IMR-90 (cell line): ENCODE measurements at regions not wholly inside any gene's neighbourhood (a gene's known extent, or its start where the extent isn't known, plus 50 kb on each side); places are given as distances from the start of the nearest gene placed in this dataset.

Source experiments
- ATAC-seq: fragments of 200-7000 bp; cut with Tn5 transposase; 2 replicates; pipeline ENCODE4 v1.9.1; 2020; ENCODE audit warnings: low read depth, mild to moderate bottlenecking, moderate library complexity
- BruUV-seq: library from RNA; stranded (reverse); fragments of 400-500 nt; replicated peaks from 2 replicates; lab custom pipeline; 2021; lab: Mats Ljungman, UMichigan
- CTCF ChIA-PET: fragments of 300-600 bp; formaldehyde crosslinking; extraction: SDS; loops from one replicate; lab custom pipeline; 2021; ENCODE audit warnings: antibody characterized with exemption; lab: Yijun Ruan, JAX
- POLR2A ChIA-PET: fragments of 300-600 bp; sonication (Branson Sonifier 250); formaldehyde crosslinking; loops from one replicate; lab custom pipeline; 2022; ENCODE audit warnings: antibody characterized with exemption; ENCODE audit not compliant: unreplicated experiment; lab: Charles Lee
- DNase-seq: peaks from one replicate; pipeline ENCODE4 v3.0.0; 2013
- H2AFZ ChIP-seq: replicated peaks from 2 replicates; pipeline ENCODE3; 2013; ENCODE audit warnings: low read length, mild to moderate bottlenecking; ENCODE audit not compliant: poor library complexity
- H2AK5ac ChIP-seq: 2 replicates; pipeline ENCODE4 v1.6.1; 2013; ENCODE audit warnings: low read depth, low read length, inconsistent platforms
- H2AK9ac ChIP-seq: replicated peaks from 2 replicates; pipeline ENCODE3; 2013; ENCODE audit warnings: mild to moderate bottlenecking, low read depth, low read length, moderate library complexity; ENCODE audit not compliant: poor library complexity
- H2BK120ac ChIP-seq: 2 replicates; pipeline ENCODE4 v1.6.1; 2013; ENCODE audit warnings: low read depth, low read length, inconsistent platforms
- H2BK15ac ChIP-seq: 3 replicates; pipeline ENCODE4 v1.6.1; 2013; ENCODE audit warnings: low read depth, low read length, inconsistent platforms
- H2BK20ac ChIP-seq: 2 replicates; pipeline ENCODE4 v1.6.1; 2013; ENCODE audit warnings: low read depth, mild to moderate bottlenecking, inconsistent platforms, low read length, moderate library complexity
- H2BK5ac ChIP-seq: 2 replicates; pipeline ENCODE4 v1.6.1; 2013; ENCODE audit warnings: mild to moderate bottlenecking, low read depth, low read length, inconsistent platforms; ENCODE audit not compliant: poor library complexity, severe bottlenecking
- H3K14ac ChIP-seq: replicated peaks from 2 replicates; pipeline ENCODE4 v1.6.1; 2013; ENCODE audit warnings: low read depth, low read length, inconsistent platforms
- H3K18ac ChIP-seq: 2 replicates; pipeline ENCODE4 v1.6.1; 2013; ENCODE audit warnings: low read depth, low read length, control low read depth
- H3K23ac ChIP-seq: 2 replicates; pipeline ENCODE4 v1.6.1; 2013; ENCODE audit warnings: low read depth, low read length, inconsistent platforms
- H3K27ac ChIP-seq: 2 replicates; pipeline ENCODE4 v1.5.1; 2013; ENCODE audit warnings: mild to moderate bottlenecking, control low read depth, low read length; ENCODE audit not compliant: insufficient read depth
- H3K27me3 ChIP-seq: 2 replicates; pipeline ENCODE4 v1.6.1; 2013; ENCODE audit warnings: low read length; ENCODE audit not compliant: control insufficient read depth, insufficient read depth
- H3K36me3 ChIP-seq: 2 replicates; pipeline ENCODE4 v1.6.1; 2013; ENCODE audit warnings: low read length, mixed read lengths; ENCODE audit not compliant: control insufficient read depth, insufficient read depth
- H3K4ac ChIP-seq: 2 replicates; pipeline ENCODE4 v1.6.1; 2013; ENCODE audit warnings: low read depth, low read length, inconsistent platforms
- H3K4me1 ChIP-seq: 2 replicates; pipeline ENCODE4 v1.6.1; 2013; ENCODE audit warnings: low read length, mixed read lengths; ENCODE audit not compliant: control insufficient read depth, insufficient read depth
- H3K4me2 ChIP-seq: 2 replicates; pipeline ENCODE4 v1.6.1; 2013; ENCODE audit warnings: low read depth, mild to moderate bottlenecking, control low read depth, low read length, moderate library complexity
- H3K4me3 ChIP-seq: 2 replicates; pipeline ENCODE4 v1.5.1; 2013; ENCODE audit warnings: low read depth, mild to moderate bottlenecking, control low read depth, low read length, moderate library complexity; ENCODE audit not compliant: insufficient read depth
- H3K56ac ChIP-seq: 2 replicates; pipeline ENCODE4 v1.6.1; 2013; ENCODE audit warnings: low read length, inconsistent platforms; ENCODE audit not compliant: insufficient read depth; ENCODE audit errors: extremely low read depth
- H3K79me1 ChIP-seq, 2 experiments: 2 replicates each; pipeline ENCODE4 v1.6.1; 2013; ENCODE audit warnings: low read length in 2 of 2, inconsistent platforms in 1 of 2, low read depth in 1 of 2
- H3K9ac ChIP-seq: 2 replicates; pipeline ENCODE4 v1.6.1; 2013; ENCODE audit warnings: low read depth, low read length, control low read depth
- H3K9me1 ChIP-seq: 2 replicates; pipeline ENCODE4 v1.6.1; 2013; ENCODE audit warnings: low read length, inconsistent platforms; ENCODE audit not compliant: insufficient read depth
- H3K9me3 ChIP-seq: 2 replicates; pipeline ENCODE4 v1.6.1; 2013; ENCODE audit warnings: low read length; ENCODE audit not compliant: control insufficient read depth, insufficient read depth
- H4K20me1 ChIP-seq: 2 replicates; pipeline ENCODE4 v1.6.1; 2013; ENCODE audit warnings: low read length, inconsistent platforms; ENCODE audit not compliant: insufficient read depth
- H4K5ac ChIP-seq: 2 replicates; pipeline ENCODE4 v1.6.1; 2013; ENCODE audit warnings: mild to moderate bottlenecking, low read depth, low read length, control low read depth
- H4K8ac ChIP-seq, 2 experiments: 2 replicates each; pipeline ENCODE4 v1.6.1; 2013; ENCODE audit warnings: low read depth in 2 of 2, low read length in 2 of 2, control low read depth in 1 of 2, inconsistent platforms in 1 of 2
- H4K91ac ChIP-seq: 2 replicates; pipeline ENCODE4 v1.6.1; 2013; ENCODE audit warnings: low read depth, low read length, inconsistent platforms; ENCODE audit not compliant: insufficient read depth
- CTCF ChIP-seq: conservative IDR thresholded peaks from 2 replicates; pipeline ENCODE4 v1.5.1; 2012; ENCODE audit warnings: mild to moderate bottlenecking, low read depth, low read length, improper control_type of control experiment
- ELK1 ChIP-seq: fragments of 150-350 bp; IDR thresholded peaks from 2 replicates; pipeline ENCODE4 v1.6.1; 2016; ENCODE audit warnings: low read depth, mild to moderate bottlenecking, low read length, moderate library complexity, borderline replicate concordance
- MAFK ChIP-seq: IDR thresholded peaks from 2 replicates; pipeline ENCODE4 v1.6.1; 2012; ENCODE audit warnings: low read depth, low read length, improper control_type of control experiment
- MXI1 ChIP-seq: IDR thresholded peaks from 2 replicates; pipeline ENCODE4 v1.6.1; 2012; ENCODE audit warnings: low read depth, mild to moderate bottlenecking, low read length, moderate library complexity, borderline replicate concordance
- POLR2A ChIP-seq: IDR thresholded peaks from 2 replicates; pipeline ENCODE4 v1.6.1; 2012; ENCODE audit warnings: mild to moderate bottlenecking, low read depth, low read length
- RCOR1 ChIP-seq: IDR thresholded peaks from 2 replicates; pipeline ENCODE4 v1.6.1; 2012; ENCODE audit warnings: mild to moderate bottlenecking, low read length, improper control_type of control experiment; ENCODE audit not compliant: insufficient replicate concordance
- USF2 ChIP-seq: fragments of 150-350 bp; IDR thresholded peaks from 2 replicates; pipeline ENCODE4 v1.6.1; 2017; ENCODE audit warnings: mild to moderate bottlenecking, antibody characterized with exemption, low read length, low read depth
- WGBS, 2 experiments: methylation state at CpG; one replicate each; pipeline versions ENCODE4 v1.1.5 to v1.1.7; 2013; ENCODE audit warnings: missing lambda C conversion rate in 2 of 2; ENCODE audit not compliant: insufficient read length in 1 of 2; ENCODE audit errors: extremely low coverage in 2 of 2; 5-methylcytosine and 5-hydroxymethylcytosine counted together
- dilution Hi-C: fragments of 300-500 bp; cut with HindIII; formaldehyde crosslinking; loops from one replicate; pipeline ENCODE4 v1.14.3; 2018; ENCODE audit warnings: low sequenced_read_pairs; ENCODE audit not compliant: unreplicated experiment
- in situ Hi-C: fragments of 300-500 bp; cut with MboI; formaldehyde crosslinking; loops from 3 replicates; pipeline ENCODE4 v1.14.3; 2019; ENCODE audit warnings: low sequenced_read_pairs, inconsistent platforms, mixed read lengths
- intact Hi-C: fragments of 100-400 bp; cut with micrococcal nuclease; formaldehyde crosslinking; loops from 2 replicates; pipeline ENCODE4 v1.10.0; 2022

- Histone ChIP-seq H3K4me3 (no peak overlapping the region), H3K9ac (no peak overlapping the region), H3K4ac (no peak overlapping the region), H2AFZ (no peak overlapping the region), H2BK5ac (no peak overlapping the region), H3K27me3 (no peaks in the 10 kb centered on the region), H2AK5ac (no peak overlapping the region), H3K36me3 (no peaks in the 10 kb centered on the region), H3K14ac (no peak overlapping the region), H4K5ac (no peak overlapping the region), H2BK20ac (no peak overlapping the region), H3K79me1 (no peaks in the 10 kb centered on the region), H3K4me2 (no peak overlapping the region), H3K27ac (no peak overlapping the region), H2BK120ac (no peak overlapping the region), H4K20me1 (no peaks in the 10 kb centered on the region), H3K9me1 (no peaks in the 10 kb centered on the region), H2AK9ac (no peak overlapping the region), H3K23ac (no peak overlapping the region), H4K91ac (no peak overlapping the region), H3K4me1 (no peaks in the 10 kb centered on the region), H3K56ac (no peak overlapping the region), H4K8ac (no peak overlapping the region), H3K18ac (no peak overlapping the region), H3K9me3 (peaks cover 4% of the 10 kb centered on the region), H2BK15ac (no peak overlapping the region)
- no peak for TF ChIP-seq POLR2A
- TF ChIP-seq USF2 = no peak
- TF ChIP-seq CTCF = no peak
- no peak for TF ChIP-seq MXI1
- TF ChIP-seq RCOR1 = no peak
- TF ChIP-seq ELK1 = no peak
- TF ChIP-seq MAFK = no peak
- DNase-seq (no peak), ATAC-seq (no peak)
- ChIA-PET CTCF (no interaction called here), POLR2A (no interaction called here)
- no TSS peak for BruUV-seq
- in situ Hi-C loops = no loop called here
- WGBS, 2 experiments = no CpG with 5 or more reads among the region's 2 CpGs
- intact Hi-C loops = no loop called here
- dilution Hi-C loops = no loop called here
These were observed 497.8 kb upstream of the SEMA6A start for GRCh38 chr5:117072439-117072838.
